Smooth muscle cell (in vitro differentiated cells): ENCODE measurements at regions not wholly inside any gene's neighbourhood (a gene's known extent, or its start where the extent isn't known, plus 50 kb on each side); places are given as distances from the start of the nearest gene placed in this dataset.
"Not testable (repeated sequence)": the region's sequence is repeated elsewhere in the genome, so short reads cannot be mapped to it uniquely, and the experiment has no call there.

Source experiments
- DNase-seq: peaks from one replicate; lab custom pipeline; 2025; ENCODE audit not compliant: unreplicated experiment; lab: John Stamatoyannopoulos, UW
- H2AFZ ChIP-seq: fragments of 200-600 bp; sonication (generic); 2 replicates; pipeline ENCODE4 v1.6.0; 2016; ENCODE audit warnings: antibody characterized with exemption, low read depth, mild to moderate bottlenecking
- H3F3A ChIP-seq: fragments of 200-600 bp; sonication (generic); 2 replicates; pipeline ENCODE4 v1.6.0; 2017; ENCODE audit warnings: antibody characterized with exemption, low read depth
- H3K27ac ChIP-seq: fragments of 200-600 bp; sonication (generic); 2 replicates; pipeline ENCODE4 v1.5.1; 2016; ENCODE audit warnings: low read depth, mild to moderate bottlenecking
- H3K27me3 ChIP-seq: fragments of 200-600 bp; sonication (generic); 2 replicates; pipeline ENCODE4 v1.6.1; 2016; ENCODE audit warnings: low read depth, mild to moderate bottlenecking
- H3K36me3 ChIP-seq: fragments of 200-600 bp; sonication (generic); 2 replicates; pipeline ENCODE4 v1.5.1; 2016; ENCODE audit warnings: low read depth
- H3K4me1 ChIP-seq: fragments of 200-600 bp; sonication (generic); 2 replicates; pipeline ENCODE4 v1.5.1; 2016; ENCODE audit warnings: low read depth
- H3K4me2 ChIP-seq: fragments of 200-600 bp; sonication (generic); 2 replicates; pipeline ENCODE4 v1.6.0; 2016; ENCODE audit warnings: mild to moderate bottlenecking
- H3K4me3 ChIP-seq: fragments of 200-600 bp; sonication (generic); 2 replicates; pipeline ENCODE4 v1.5.1; 2016; ENCODE audit warnings: mild to moderate bottlenecking
- H3K79me2 ChIP-seq: fragments of 200-600 bp; sonication (generic); 2 replicates; pipeline ENCODE4 v1.6.0; 2016; ENCODE audit warnings: low read depth, mild to moderate bottlenecking
- H3K9ac ChIP-seq: fragments of 200-600 bp; sonication (generic); 2 replicates; pipeline ENCODE4 v1.6.0; 2016; ENCODE audit warnings: low read depth
- H3K9me3 ChIP-seq: fragments of 200-600 bp; sonication (generic); replicated peaks from 2 replicates; pipeline ENCODE4 v1.5.1; 2016; ENCODE audit warnings: low read depth
- H4K20me1 ChIP-seq: fragments of 200-600 bp; sonication (generic); 2 replicates; pipeline ENCODE4 v1.6.0; 2016; ENCODE audit warnings: low read depth
- WGBS: methylation state at CpG from one replicate; pipeline ENCODE4 v1.1.7; 2016; ENCODE audit warnings: low lambda C conversion rate; 5-methylcytosine and 5-hydroxymethylcytosine counted together
- TF ChIP-seq, protein P1 (sequence below): fragments of 200-600 bp; sonication (generic); IDR thresholded peaks from 2 replicates; pipeline ENCODE4 v1.5.1; 2017; ENCODE audit warnings: borderline replicate concordance, mild to moderate bottlenecking, antibody characterized with exemption; ENCODE audit not compliant: insufficient read depth, poor library complexity, severe bottlenecking

DNA sequence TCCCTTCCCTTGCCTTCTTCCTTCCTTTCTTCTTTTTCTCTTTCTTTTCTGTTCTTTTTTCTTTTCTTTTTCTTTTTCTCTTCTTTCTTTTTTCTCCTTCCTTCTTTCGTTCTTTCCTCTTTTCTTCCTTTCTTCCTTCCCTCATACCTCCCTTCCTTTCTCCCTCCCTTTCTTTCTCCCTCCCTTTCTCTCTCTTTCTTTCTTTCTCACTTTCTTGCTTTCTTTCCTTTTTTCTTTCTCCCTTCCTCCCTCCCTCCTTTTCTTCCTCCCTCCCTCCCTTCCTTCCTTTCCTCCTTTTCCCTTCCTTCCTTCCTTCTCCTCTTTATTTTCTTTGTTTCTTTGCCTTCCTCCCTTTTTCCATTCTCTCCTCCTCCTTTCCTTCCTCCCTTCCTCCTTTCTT lies 96.3 kb downstream of the POM121L12 start:
- H3K79me2 ChIP-seq: no peaks in the 10 kb centered on the region
- no peaks in the 10 kb centered on the region for H3K27me3 ChIP-seq
- no peak overlapping the region for H2AFZ ChIP-seq
- no peaks in the 10 kb centered on the region for H4K20me1 ChIP-seq
- H3K4me3 ChIP-seq: no peak overlapping the region
- no peak overlapping the region for H3K4me2 ChIP-seq
- H3K9me3 ChIP-seq: no peaks in the 10 kb centered on the region
- no peaks in the 10 kb centered on the region for H3K36me3 ChIP-seq
- 62% methylated on average over 1 of the region's 1 CpG for WGBS
- TF ChIP-seq, protein P1, sequence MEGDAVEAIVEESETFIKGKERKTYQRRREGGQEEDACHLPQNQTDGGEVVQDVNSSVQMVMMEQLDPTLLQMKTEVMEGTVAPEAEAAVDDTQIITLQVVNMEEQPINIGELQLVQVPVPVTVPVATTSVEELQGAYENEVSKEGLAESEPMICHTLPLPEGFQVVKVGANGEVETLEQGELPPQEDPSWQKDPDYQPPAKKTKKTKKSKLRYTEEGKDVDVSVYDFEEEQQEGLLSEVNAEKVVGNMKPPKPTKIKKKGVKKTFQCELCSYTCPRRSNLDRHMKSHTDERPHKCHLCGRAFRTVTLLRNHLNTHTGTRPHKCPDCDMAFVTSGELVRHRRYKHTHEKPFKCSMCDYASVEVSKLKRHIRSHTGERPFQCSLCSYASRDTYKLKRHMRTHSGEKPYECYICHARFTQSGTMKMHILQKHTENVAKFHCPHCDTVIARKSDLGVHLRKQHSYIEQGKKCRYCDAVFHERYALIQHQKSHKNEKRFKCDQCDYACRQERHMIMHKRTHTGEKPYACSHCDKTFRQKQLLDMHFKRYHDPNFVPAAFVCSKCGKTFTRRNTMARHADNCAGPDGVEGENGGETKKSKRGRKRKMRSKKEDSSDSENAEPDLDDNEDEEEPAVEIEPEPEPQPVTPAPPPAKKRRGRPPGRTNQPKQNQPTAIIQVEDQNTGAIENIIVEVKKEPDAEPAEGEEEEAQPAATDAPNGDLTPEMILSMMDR: no peak
- no peak overlapping the region for H3K27ac ChIP-seq
- no peaks in the 10 kb centered on the region for H3F3A ChIP-seq
- no peak for DNase-seq
- no peaks in the 10 kb centered on the region for H3K4me1 ChIP-seq
- H3K9ac ChIP-seq: no peak overlapping the region

DNA sequence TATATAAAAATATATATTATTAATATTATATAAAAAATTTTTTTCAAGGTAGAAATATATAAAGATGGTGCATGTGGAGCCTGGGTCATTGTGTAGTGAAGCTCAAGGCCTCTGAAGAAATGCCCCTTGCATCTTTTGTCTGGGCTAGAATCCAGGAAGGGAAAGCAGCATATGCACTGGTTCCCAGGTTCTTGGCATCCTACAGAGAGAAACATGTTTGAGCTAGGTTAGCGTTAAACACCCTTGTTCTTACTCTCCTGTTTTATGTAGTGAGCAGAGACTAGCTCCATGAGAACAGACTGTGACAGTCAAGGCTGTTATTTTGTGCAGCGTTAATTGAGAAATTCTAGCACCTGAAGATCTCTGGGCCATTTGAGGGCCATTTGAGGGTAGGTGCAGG lies 116.1 kb downstream of the POM121L12 start:
- H3F3A ChIP-seq: no peaks in the 10 kb centered on the region
- TF ChIP-seq, protein P1: no peak
- WGBS: 95% methylated on average over 2 of the region's 2 CpGs

DNA sequence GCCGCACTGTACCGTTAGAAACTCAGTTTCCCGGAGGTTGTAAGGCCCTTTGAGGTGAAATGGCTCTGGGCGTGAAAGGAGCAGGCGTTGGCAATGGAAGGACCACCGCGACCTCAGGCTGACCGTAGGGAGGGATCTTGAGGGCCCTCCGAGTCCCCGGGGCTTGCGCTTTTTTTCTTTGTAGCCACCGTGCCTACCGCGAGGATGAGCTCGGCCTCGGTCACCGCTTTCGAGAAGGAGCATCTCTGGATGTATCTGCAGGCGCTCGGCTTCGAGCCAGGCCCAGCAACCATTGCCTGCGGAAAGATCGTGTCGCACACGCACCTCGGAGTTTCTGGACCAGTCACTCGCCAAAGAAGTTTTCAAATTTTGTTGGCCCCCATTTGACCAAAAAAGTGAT lies 151.8 kb downstream of the POM121L12 start:
- not testable (repeated sequence) for H3F3A ChIP-seq, H3K4me1 ChIP-seq, H3K4me3 ChIP-seq, H3K36me3 ChIP-seq, H3K9ac ChIP-seq, H4K20me1 ChIP-seq, DNase-seq, H3K27ac ChIP-seq, H3K4me2 ChIP-seq, H3K9me3 ChIP-seq, H3K79me2 ChIP-seq, H2AFZ ChIP-seq, H3K27me3 ChIP-seq
- 93% methylated on average over 25 of the region's 27 CpGs for WGBS

More for the DNA sequence above, 116.1 kb downstream of the POM121L12 start:
- no peaks in the 10 kb centered on the region for H3K9me3 ChIP-seq
- H2AFZ ChIP-seq: no peak overlapping the region
- DNase-seq: no peak
- H3K79me2 ChIP-seq: no peaks in the 10 kb centered on the region
- no peaks in the 10 kb centered on the region for H3K27me3 ChIP-seq
- no peak overlapping the region for H3K4me2 ChIP-seq
- no peaks in the 10 kb centered on the region for H3K36me3 ChIP-seq
- no peak overlapping the region for H3K27ac ChIP-seq
- no peaks in the 10 kb centered on the region for H4K20me1 ChIP-seq
- H3K4me3 ChIP-seq: no peak overlapping the region
- H3K9ac ChIP-seq: no peak overlapping the region
- H3K4me1 ChIP-seq: no peaks in the 10 kb centered on the region

DNA sequence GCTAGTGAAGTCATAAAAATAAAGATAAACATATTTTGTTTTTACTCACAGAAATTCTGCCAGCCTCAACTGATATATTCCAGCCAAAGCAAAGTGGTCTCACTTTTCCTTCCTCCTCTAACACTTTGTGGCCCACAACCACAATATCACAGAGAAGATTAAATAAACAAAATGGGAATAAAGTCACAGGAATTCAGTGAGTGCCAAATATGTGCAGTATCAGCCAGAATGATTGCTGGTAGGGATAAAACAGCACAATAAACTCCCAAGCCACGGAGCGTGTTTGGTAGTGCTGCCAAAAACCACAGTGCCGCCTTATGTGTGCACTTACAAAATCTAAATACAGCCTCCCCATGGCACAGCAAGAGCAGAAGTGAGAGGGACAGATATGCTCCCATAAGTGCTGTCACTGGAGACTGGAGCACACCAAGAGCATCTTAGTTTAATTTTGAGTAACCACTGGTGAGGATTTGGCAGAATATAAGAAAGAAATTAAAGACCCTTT lies 155.8 kb downstream of the POM121L12 start:
- Histone ChIP-seq H3F3A (no peaks in the 10 kb centered on the region), H3K9ac (no peak overlapping the region), H3K36me3 (no peaks in the 10 kb centered on the region), H3K4me2 (no peak overlapping the region), H3K4me3 (no peak overlapping the region), H4K20me1 (no peaks in the 10 kb centered on the region), H3K9me3 (no peaks in the 10 kb centered on the region), H3K4me1 (no peaks in the 10 kb centered on the region), H2AFZ (no peak overlapping the region), H3K27me3 (no peaks in the 10 kb centered on the region), H3K79me2 (no peaks in the 10 kb centered on the region), H3K27ac (no peak overlapping the region)
- 68% methylated on average over 3 of the region's 3 CpGs for WGBS
- TF ChIP-seq, protein P1: no peak
- no peak for DNase-seq
